Upper lobe of left lung (tissue), 6 donors: ENCODE measurements at regions not wholly inside any gene's neighbourhood (a gene's known extent, or its start where the extent isn't known, plus 50 kb on each side); places are given as distances from the start of the nearest gene placed in this dataset.
A peak's percentile ranks its signal among the peaks of the same experiment; 100 is the strongest.

Experiments
- ATAC-seq, 2 donors: fragments of 200-7000 bp; cut with Tn5 transposase; one replicate each; pipeline ENCODE4 v1.9.1; 2022; ENCODE audit warnings: mild to moderate bottlenecking in 2 of 2, moderate library complexity in 2 of 2; ENCODE audit not compliant: low FRiP score in 2 of 2
- DNase-seq, 2 donors: peaks; one replicate each; pipeline ENCODE4 v3.0.0-alpha.2; 2019 to 2020
- H3K27ac ChIP-seq, 4 donors: fragments of 200-600 bp; sonication (generic); one replicate each; pipeline ENCODE4 v1.5.1; 2016 to 2019
- H3K27me3 ChIP-seq, 4 donors: fragments of 200-600 bp; sonication (generic); one replicate each; pipeline ENCODE4 v1.5.1; 2017 to 2019
- H3K36me3 ChIP-seq, 4 donors: fragments of 200-600 bp; sonication (generic); one replicate each; pipeline ENCODE4 v1.5.1; 2016 to 2019
- H3K4me1 ChIP-seq, 4 donors: fragments of 200-600 bp; sonication (generic); one replicate each; pipeline ENCODE4 v1.5.1; 2018 to 2019
- H3K4me3 ChIP-seq, 4 donors: fragments of 200-600 bp; sonication (generic); one replicate each; pipeline ENCODE4 v1.5.1; 2017 to 2019; ENCODE audit warnings: mild to moderate bottlenecking in 2 of 4, moderate library complexity in 1 of 4
- H3K9me3 ChIP-seq, 4 donors: fragments of 200-600 bp; sonication (generic); one replicate each; pipeline ENCODE4 v1.5.1; 2018 to 2019
- CTCF ChIP-seq, 6 experiments: fragments of 450-650 bp in 4 of 6; fragments of 200-600 bp in 2 of 6; sonication (generic) in 2 of 6; IDR thresholded peaks; one replicate each; pipeline ENCODE4 v1.5.1; 2016 to 2019; ENCODE audit warnings: antibody characterized with exemption in 6 of 6
- EP300 ChIP-seq, 4 donors: sonication (generic); formaldehyde crosslinking; IDR thresholded peaks; one replicate each; pipeline ENCODE4 v1.5.1; 2017; ENCODE audit warnings: antibody characterized with exemption in 4 of 4, control low read depth in 2 of 4
- POLR2A ChIP-seq, 4 donors: fragments of 450-650 bp; IDR thresholded peaks; one replicate each; pipeline ENCODE4 v1.5.1; 2016 to 2017; ENCODE audit warnings: antibody characterized with exemption in 4 of 4, mild to moderate bottlenecking in 2 of 4
- POLR2AphosphoS5 ChIP-seq, 2 donors: sonication (generic); formaldehyde crosslinking; IDR thresholded peaks; one replicate each; pipeline ENCODE4 v1.5.1; 2017; ENCODE audit warnings: antibody characterized with exemption in 2 of 2
- WGBS, 2 donors: methylation state at CpG; one replicate each; pipeline ENCODE4 v1.1.5; 2017 to 2018; 5-methylcytosine and 5-hydroxymethylcytosine counted together
- donor health status: DM: no; HTN: no; CAD: no; lungs with moderate emphysema.
- donor health status: DM: no; HTN: yes; CAD: no; lungs with severe emphysema.

- H3K4me3 ChIP-seq, result no peak overlapping the region
- 50 to 53% methylated on average over 3 of the region's 3 CpGs for WGBS, 2 donors
- no peaks in the 10 kb centered on the region for H3K27me3 ChIP-seq
- ATAC-seq, result no peak
- no peak for TF ChIP-seq EP300 (IDR thresholded peaks at IDR 0.05)
- no peak for TF ChIP-seq CTCF (IDR thresholded peaks at IDR 0.05)
- TF ChIP-seq POLR2AphosphoS5 (IDR thresholded peaks at IDR 0.05), result no peak
- no peak for TF ChIP-seq POLR2A (IDR thresholded peaks at IDR 0.05)
- peaks cover 0 to 3% (median 0%) of the 10 kb centered on the region in 4 donors for H3K4me1 ChIP-seq
- no peak for DNase-seq
- H3K9me3 ChIP-seq, result no peaks in the 10 kb centered on the region
- H3K36me3 ChIP-seq, result no peaks in the 10 kb centered on the region
- H3K27ac ChIP-seq, result no peak overlapping the region
Observed at GRCh38 chr2:18232731-18233438, 327.6 kb downstream of the RDH14 start.

DNA sequence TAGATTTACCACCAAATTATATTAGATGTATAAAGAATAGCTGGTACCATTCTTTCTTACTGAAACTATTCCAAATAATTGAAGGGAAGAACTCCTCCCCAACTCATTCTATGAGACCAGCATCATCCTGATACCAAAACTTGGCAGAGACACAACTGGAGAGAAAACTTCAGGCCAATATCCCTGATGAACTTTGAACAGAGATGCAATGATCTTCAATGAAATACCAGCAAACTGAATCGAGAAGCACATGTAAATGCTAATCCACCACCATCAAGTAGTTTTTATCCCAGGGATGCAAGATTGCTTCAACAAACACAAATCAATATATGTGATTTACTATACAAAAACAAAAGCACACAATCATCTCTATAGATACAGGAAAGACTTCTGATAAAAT lies 329.8 kb downstream of the RDH14 start:
- Histone ChIP-seq H3K27ac (no peak overlapping the region), H3K4me3 (no peak overlapping the region), H3K36me3 (no peaks in the 10 kb centered on the region), H3K4me1 (peaks cover 0 to 3% (median 0%) of the 10 kb centered on the region in 4 donors), H3K9me3 (no peaks in the 10 kb centered on the region), H3K27me3 (no peaks in the 10 kb centered on the region)
- ATAC-seq, result no peak
- TF ChIP-seq POLR2AphosphoS5 (IDR thresholded peaks at IDR 0.05), result no peak
- no peak for TF ChIP-seq CTCF (IDR thresholded peaks at IDR 0.05)
- 72 to 92% methylated on average over 1 of the region's 1 CpG for WGBS, 2 donors
- DNase-seq, result no peak

DNA sequence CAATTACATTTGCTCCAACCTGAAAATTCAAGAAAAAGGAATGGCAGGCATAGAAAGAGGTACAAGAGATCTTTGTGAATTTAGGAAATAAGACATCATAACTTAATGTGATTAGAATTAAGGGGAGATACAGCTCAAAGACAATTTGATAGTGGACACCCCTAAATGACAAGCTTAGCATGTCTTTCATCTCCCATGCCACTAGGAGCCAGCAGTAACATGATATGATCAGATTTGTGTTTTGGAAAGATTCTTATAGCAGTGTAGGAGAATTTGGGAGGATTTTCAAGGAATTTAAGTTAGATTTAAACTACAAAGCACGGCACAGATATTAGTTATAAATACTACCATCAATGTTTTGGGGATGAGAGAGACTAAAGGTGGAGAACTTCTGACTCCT lies 340.8 kb downstream of the RDH14 start:
- no peaks in the 10 kb centered on the region for H3K9me3 ChIP-seq

DNA sequence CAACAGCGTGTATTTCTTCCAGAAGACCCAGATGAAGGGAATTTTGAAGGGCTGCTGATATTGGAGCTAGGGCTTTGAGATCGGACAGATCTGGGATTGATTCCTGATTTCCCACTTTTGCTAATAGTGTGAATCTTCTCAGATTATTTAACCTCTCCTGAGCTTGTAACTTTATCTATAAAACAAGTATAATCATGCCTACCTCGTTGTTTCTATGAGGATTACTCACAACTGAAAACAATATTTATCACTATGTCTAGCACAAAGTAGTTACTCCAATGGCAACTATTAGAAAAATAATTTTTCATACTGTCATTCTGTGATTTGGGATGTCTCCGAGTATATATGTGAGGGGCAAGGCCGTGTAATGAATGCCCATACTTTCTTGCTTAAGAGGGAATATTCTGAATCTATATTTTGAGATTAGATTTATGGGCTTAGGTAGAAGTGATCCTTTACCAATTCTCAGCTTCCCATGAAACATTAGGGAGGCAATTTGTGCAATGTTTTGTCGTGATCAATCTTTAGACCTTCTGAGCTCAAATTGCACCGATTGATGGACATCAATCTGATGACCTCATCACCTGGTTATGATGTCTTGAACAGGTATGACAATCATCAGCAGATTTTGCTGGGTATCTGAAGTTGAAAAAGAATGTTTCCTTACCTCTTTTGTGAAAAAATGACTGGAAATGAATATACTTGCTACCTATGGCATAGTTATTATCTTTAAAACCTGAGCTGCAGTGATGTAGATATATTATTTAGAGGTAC lies 339.9 kb downstream of the KCNS3 start:
- no peaks in the 10 kb centered on the region for H3K27me3 ChIP-seq
- ATAC-seq, result no peak
- H3K36me3 ChIP-seq, result no peaks in the 10 kb centered on the region
- no peak for DNase-seq
- WGBS, 2 donors, result 86% methylated on average over 7 of the region's 7 CpGs
- H3K27ac ChIP-seq, result no peak overlapping the region
- H3K4me1 ChIP-seq, result no peaks in the 10 kb centered on the region
- TF ChIP-seq POLR2AphosphoS5 (IDR thresholded peaks at IDR 0.05), result no peak
- no peak for TF ChIP-seq POLR2A (IDR thresholded peaks at IDR 0.05)
- no peak for TF ChIP-seq CTCF (IDR thresholded peaks at IDR 0.05)
- TF ChIP-seq EP300 (IDR thresholded peaks at IDR 0.05), result no peak
- H3K9me3 ChIP-seq, result no peaks in the 10 kb centered on the region
- H3K4me3 ChIP-seq, result no peak overlapping the region

More for the DNA sequence above, 340.8 kb downstream of the RDH14 start:
- no peak for ATAC-seq
- no peak for DNase-seq
- H3K4me1 ChIP-seq, result no peaks in the 10 kb centered on the region
- no peak overlapping the region for H3K27ac ChIP-seq
- H3K27me3 ChIP-seq, result no peaks in the 10 kb centered on the region
- WGBS, 2 donors, result 0% methylated on average over 1 of the region's 1 CpG
- no peak overlapping the region for H3K4me3 ChIP-seq
- H3K36me3 ChIP-seq, result no peaks in the 10 kb centered on the region
- no peak for TF ChIP-seq POLR2AphosphoS5 (IDR thresholded peaks at IDR 0.05)
- peak in 3 of 6 experiments; percentile 5 to 14 (median 10) for TF ChIP-seq CTCF (IDR thresholded peaks at IDR 0.05)
